CMK (cell line): ENCODE measurements at regions not wholly inside any gene's neighbourhood (a gene's known extent, or its start where the extent isn't known, plus 50 kb on each side); places are given as distances from the start of the nearest gene placed in this dataset.

Source experiments
- DNase-seq: peaks from one replicate; pipeline ENCODE4 v3.0.0-alpha.2; 2010; ENCODE audit warnings: low read depth

GRCh38 chr2:226030788-226031646, 631.5 kb downstream of the NYAP2 start:
- DNase-seq, result no peak

GRCh38 chr2:226030369-226030768, 630.9 kb downstream of the NYAP2 start:
- DNase-seq, result no peak

DNA sequence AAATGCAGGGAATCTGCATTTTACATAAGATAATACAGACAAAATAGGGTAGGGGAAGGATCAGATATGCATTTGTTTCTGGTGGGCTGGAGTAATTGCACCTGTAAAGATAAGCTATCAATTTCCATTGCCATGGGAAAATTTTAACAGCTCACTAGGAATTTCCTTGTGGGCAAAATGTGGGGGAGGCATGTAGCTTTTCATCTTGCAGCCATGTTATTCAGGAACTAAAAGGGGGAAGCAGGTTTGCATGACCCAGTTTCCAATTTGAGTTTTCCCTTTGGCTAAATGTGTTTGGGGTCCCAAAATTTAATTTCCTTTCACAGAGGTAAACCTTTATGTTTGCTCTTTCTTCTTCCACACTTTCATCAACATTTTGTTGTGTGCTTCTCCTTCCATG, 624.4 kb downstream of the NYAP2 start:
- no peak for DNase-seq

DNA sequence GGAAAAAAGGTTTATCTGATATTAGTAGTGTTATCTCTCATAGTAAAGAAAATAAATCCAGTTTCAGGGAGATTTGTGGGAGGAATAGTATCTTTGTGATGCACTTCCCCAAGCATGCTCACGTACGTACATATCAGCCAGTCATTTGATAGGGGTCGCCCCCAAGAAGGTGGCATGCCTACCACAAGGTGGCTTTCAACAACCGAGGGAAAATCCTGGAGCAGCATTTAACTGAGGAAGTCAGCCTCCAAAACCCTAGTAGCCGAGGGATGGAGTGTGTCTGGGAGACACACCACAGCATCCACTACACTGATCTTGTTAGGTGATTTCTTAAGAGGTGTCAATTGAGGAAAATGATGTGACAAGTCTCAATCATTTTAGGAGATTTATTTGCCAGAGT, 623.9 kb downstream of the NYAP2 start:
- no peak for DNase-seq

- no peak for DNase-seq
These were observed 621.4 kb downstream of the NYAP2 start for GRCh38 chr2:226020956-226021355.

GRCh38 chr2:226020176-226020575, 620.7 kb downstream of the NYAP2 start:
- DNase-seq, result no peak

- no peak for DNase-seq
These were observed 619.1 kb downstream of the NYAP2 start for GRCh38 chr2:226018641-226019040.

GRCh38 chr2:226017537-226017936, 618.0 kb downstream of the NYAP2 start:
- no peak for DNase-seq

DNA sequence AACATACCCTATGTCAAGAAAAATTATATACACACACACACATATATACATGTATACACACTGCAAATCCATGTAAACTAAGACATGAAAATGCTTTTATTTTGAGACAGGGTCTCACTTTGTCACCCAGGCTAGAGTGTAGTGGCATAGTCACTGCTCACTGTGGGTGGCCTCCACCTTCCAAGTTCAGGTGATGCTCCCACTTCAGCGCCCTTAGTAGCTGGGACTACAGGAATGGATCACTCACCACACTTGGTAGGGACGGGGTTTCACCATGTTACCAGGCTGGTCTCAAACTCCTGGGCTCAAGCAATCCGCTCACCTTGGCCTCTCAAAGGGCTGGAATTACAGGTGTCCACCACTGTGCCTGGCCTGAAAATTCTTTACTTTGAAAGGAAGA, 617.6 kb downstream of the NYAP2 start:
- DNase-seq, result no peak

DNA sequence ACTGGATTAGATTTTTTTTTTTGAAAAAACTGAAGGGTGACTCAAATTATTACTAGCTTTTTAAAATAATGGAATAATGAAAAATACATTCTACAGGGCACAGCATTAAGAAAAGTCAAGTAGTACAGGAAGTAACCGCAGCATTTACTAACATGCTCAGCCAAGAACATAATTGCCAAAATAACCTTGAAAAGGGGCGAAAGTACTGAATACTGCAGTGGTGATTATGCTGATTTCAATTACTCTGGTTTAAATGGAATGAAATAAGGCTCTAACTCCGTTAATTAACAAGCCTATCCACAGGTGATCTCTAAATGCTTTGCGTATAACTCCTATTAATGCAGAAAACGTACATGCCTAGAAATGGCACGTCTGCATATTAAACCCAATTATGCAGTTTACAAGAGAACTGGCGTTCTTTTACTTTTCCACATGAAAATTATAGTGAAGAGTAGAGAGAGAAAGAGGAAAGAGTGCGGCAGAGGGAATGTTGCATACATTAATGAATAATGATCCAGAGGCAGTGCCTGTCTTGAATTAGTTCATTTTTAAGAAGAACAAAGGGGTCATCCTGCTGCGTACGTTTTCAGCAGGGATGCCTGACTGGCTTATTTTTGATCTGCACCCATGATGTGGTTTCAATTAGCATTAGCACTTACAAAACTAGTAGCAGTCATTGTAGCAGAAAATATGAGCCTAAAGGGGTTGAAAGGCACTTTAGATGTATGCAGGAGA, 612.4 kb downstream of the NYAP2 start:
- no peak for DNase-seq

DNA sequence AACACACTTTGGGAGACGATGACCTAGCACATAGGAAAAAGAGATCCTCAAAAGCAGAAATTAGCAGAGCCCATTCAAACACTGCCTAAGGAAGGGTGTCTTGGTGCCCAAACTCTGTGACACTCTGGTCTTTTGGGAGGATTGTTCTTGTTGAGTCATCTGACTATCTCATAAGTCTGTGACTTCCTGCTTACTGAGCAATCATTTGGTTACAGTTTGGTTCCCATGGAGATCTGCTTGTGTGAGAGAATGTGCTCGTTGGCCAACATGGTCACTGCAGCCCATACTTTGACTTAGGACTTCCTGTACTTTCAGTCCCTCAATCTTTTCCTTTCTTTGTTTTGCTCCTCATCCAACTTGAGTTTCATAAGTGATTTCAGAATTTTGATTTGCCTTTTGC, 602.9 kb downstream of the NYAP2 start:
- DNase-seq, result no peak

DNA sequence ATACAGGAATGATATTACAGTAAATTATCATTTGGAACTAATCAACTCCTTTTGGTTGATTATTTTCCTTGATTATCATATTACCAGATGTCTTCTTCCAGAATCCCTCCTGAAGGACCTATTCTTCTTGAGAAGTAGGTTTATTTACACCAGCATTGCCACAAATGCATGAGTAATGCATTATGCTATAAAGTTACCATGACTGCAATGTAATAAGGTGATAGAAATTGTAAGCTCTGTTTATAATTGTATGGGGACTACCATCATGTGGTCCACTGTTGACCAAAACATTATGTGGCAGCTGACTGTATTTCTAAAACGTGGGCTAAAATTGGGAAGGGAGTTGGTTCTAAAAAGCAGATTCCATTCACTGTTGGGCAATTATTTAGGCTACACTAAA, 602.2 kb downstream of the NYAP2 start:
- no peak for DNase-seq

GRCh38 chr2:225999692-226000091, 600.2 kb downstream of the NYAP2 start:
- no peak for DNase-seq

- DNase-seq, result no peak
These were observed 599.1 kb downstream of the NYAP2 start for GRCh38 chr2:225998653-225999052.

- DNase-seq, result no peak
These were observed 598.6 kb downstream of the NYAP2 start for GRCh38 chr2:225998116-225998515.

DNA sequence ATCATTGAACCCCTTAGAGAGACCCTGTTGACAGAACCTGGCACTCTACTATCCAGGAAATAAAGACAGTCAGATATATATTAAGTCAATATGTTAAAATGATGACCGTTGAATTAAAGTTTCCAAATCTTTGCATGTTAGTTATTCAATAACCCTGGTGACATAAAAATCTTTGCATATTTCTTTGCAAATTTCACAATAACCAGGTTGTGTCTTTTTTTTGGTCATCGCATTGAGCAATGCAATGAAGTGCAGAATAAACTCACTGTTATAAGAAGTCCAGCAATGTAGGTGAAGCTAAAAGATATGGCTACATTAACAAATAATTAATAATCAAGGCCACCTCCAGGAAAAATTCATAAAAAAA, 596.9 kb downstream of the NYAP2 start:
- no peak for DNase-seq

DNA sequence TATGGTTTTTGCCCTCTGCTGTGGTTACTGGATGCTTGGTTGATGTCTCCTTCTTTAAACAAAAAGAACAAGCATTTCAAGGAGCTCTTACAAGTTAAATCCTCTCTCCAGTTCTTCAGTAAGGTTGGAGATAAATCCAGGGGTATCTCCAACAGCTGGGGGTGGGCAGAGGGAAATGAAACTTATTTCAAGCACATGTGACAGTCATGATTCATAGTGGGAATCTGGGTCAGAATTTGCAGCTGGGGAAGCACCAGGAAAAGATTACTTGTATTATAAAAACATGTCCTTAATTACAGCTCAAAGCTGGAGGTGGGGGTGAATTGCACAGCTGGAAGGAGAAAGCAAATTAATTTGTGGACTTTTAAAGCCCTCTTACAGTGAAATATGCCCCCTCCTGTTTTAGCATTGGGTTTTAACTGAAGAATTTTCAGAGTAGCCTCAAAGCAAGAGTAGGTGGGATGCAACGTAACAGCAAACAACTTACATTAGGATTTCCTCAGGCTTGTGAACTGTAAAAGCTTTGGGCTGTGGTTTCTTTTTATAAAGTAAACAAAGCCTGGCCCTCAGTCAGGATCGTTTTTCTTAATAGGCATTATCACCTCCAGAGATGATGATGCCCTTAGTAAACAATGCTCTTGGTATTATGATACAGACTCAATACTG, 596.4 kb downstream of the NYAP2 start:
- no peak for DNase-seq

- DNase-seq, result no peak
These were observed 595.4 kb downstream of the NYAP2 start for GRCh38 chr2:225994748-225995405.

GRCh38 chr2:225993430-225993829, 593.9 kb downstream of the NYAP2 start:
- no peak for DNase-seq

DNA sequence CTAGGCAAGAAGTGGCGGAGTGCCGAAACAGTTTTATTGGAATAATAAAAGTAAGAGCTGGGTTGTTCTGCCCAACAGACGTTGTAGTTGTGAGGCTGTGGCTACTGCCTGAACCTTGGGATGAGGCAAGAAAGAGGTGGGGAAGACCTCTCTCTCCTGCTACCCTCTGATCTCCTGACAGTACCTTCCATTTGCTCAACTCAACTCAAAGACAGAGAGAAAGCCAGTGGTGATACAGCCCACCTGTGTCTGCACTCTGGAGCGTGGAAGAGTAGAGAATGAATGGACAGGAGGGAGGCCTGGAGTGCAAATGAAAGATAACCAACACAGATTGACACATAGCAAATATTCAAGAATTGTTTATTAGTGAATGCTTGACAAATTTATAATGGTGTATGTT, 590.3 kb downstream of the NYAP2 start:
- DNase-seq, result no peak

DNA sequence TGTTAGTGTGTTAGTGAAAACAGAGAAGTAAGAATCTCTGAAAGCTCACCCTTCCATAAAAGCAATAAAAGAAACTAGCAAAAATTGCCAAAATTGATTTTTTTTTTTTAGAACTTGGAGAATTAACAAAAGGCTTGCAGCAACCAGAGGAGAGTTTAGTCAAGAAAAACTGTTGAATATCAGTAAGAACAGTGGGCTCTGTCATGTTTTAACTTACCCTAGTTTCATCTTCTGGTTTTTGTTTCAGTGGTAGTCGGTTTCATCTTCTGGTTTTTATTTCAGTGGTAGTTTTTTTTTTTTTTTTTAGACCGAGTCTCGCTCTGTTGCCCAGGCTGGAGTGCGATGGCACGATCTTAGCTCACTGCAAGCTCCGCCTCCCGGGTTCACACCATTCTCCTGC, 580.9 kb downstream of the NYAP2 start:
- no peak for DNase-seq

- no peak for DNase-seq
These were observed 571.9 kb downstream of the NYAP2 start for GRCh38 chr2:225971433-225971832.

DNA sequence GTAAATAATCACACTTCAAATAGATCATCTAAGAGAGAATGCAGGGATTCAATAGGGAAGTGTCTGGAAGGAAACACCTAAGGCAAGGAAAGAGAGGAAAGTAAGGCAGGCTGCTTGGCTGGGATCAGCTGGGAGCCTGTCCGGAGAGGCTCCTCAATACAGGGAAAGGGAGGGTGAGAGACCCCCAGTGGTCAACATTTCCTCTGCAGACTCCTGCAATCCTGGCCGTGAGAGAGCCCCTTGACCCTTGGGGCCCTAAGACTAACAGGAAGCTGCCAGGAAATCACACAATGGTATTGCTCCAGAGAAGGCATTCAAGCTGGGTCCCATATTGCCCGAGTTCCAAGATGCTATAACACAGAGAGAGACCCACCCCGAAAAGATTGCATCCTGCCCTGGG, 549.4 kb downstream of the NYAP2 start:
- DNase-seq, result no peak
